ENCODE measurements at regions not wholly inside any gene's neighbourhood (a gene's known extent, or its start where the extent isn't known, plus 50 kb on each side); places are given as distances from the start of the nearest gene placed in this dataset.

DNA sequence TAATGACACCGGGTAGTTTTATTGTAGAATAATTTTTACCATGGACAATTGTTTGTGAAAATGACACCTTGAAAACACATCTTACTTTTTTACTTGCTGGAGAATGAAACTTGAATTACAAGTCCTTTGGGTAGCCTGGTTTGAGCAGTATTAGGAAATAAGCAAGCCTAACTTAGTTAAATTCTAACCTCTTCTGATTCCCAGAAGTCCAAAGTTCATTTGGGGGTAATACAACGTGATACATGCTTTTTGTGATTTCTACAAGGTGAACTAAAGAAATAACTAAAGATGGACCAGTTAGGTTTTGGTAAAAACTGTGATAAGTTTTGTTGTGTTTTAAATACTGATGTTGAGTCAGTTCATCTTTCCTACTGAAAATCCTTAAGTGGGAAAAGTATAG, 135.4 kb upstream of the DMRT1 start (continued):
- TF ChIP-seq, protein P1, sequence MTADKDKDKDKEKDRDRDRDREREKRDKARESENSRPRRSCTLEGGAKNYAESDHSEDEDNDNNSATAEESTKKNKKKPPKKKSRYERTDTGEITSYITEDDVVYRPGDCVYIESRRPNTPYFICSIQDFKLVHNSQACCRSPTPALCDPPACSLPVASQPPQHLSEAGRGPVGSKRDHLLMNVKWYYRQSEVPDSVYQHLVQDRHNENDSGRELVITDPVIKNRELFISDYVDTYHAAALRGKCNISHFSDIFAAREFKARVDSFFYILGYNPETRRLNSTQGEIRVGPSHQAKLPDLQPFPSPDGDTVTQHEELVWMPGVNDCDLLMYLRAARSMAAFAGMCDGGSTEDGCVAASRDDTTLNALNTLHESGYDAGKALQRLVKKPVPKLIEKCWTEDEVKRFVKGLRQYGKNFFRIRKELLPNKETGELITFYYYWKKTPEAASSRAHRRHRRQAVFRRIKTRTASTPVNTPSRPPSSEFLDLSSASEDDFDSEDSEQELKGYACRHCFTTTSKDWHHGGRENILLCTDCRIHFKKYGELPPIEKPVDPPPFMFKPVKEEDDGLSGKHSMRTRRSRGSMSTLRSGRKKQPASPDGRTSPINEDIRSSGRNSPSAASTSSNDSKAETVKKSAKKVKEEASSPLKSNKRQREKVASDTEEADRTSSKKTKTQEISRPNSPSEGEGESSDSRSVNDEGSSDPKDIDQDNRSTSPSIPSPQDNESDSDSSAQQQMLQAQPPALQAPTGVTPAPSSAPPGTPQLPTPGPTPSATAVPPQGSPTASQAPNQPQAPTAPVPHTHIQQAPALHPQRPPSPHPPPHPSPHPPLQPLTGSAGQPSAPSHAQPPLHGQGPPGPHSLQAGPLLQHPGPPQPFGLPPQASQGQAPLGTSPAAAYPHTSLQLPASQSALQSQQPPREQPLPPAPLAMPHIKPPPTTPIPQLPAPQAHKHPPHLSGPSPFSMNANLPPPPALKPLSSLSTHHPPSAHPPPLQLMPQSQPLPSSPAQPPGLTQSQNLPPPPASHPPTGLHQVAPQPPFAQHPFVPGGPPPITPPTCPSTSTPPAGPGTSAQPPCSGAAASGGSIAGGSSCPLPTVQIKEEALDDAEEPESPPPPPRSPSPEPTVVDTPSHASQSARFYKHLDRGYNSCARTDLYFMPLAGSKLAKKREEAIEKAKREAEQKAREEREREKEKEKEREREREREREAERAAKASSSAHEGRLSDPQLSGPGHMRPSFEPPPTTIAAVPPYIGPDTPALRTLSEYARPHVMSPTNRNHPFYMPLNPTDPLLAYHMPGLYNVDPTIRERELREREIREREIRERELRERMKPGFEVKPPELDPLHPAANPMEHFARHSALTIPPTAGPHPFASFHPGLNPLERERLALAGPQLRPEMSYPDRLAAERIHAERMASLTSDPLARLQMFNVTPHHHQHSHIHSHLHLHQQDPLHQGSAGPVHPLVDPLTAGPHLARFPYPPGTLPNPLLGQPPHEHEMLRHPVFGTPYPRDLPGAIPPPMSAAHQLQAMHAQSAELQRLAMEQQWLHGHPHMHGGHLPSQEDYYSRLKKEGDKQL (CRISPR knock-in tag; IDR thresholded peaks at IDR 0.05; ENCODE audit: low read depth): no peak
- TF ChIP-seq RCOR2 (CRISPR knock-in tag; IDR thresholded peaks at IDR 0.05) (0 out of 2 replicates have a peak, but pooled peaks have one; percentile 11), BCL6 (CRISPR knock-in tag; IDR thresholded peaks at IDR 0.05) (no peak), KDM6A (CRISPR knock-in tag; IDR thresholded peaks at IDR 0.05; ENCODE audit: low read depth) (0 out of 2 replicates have a peak, but pooled peaks have one; percentile 58), BHLHE40 (IDR thresholded peaks at IDR 0.05; ENCODE audit: low read length) (no peak), DMTF1 (CRISPR knock-in tag; IDR thresholded peaks at IDR 0.05) (no peak), NFRKB (IDR thresholded peaks at IDR 0.05) (no peak), ZNF883 (CRISPR knock-in tag; IDR thresholded peaks at IDR 0.05; ENCODE audit: not compliant biosample characterization) (no peak), POLR2AphosphoS5 (IDR thresholded peaks at IDR 0.05; ENCODE audit: low read depth, low read length) (peak; percentile 59; the same call in 1 of the 2 replicates), ZBTB34 (CRISPR knock-in tag; IDR thresholded peaks at IDR 0.05) (no peak), RXRA (CRISPR knock-in tag; IDR thresholded peaks at IDR 0.05) (no peak), SOX5 (CRISPR knock-in tag; IDR thresholded peaks at IDR 0.05; ENCODE audit: borderline replicate concordance) (peak; percentile 51; the same call in 1 of the 2 replicates), ZMYM2 (CRISPR knock-in tag; IDR thresholded peaks at IDR 0.05) (no peak), MAFK (conservative IDR thresholded peaks at IDR 0.05 in 1 of 2, IDR thresholded peaks at IDR 0.05 in 1 of 2; ENCODE audit: low read length in 2 of 2) (no peak), NONO (IDR thresholded peaks at IDR 0.05) (no peak), NONO (CRISPR knock-in tag; conservative IDR thresholded peaks at IDR 0.05) (no peak), NR2F6 (IDR thresholded peaks at IDR 0.05) (no peak), NR2F6 (CRISPR knock-in tag; IDR thresholded peaks at IDR 0.05) (no peak), THAP7 (CRISPR knock-in tag; IDR thresholded peaks at IDR 0.05) (no peak)
- TF ChIP-seq, protein P2, sequence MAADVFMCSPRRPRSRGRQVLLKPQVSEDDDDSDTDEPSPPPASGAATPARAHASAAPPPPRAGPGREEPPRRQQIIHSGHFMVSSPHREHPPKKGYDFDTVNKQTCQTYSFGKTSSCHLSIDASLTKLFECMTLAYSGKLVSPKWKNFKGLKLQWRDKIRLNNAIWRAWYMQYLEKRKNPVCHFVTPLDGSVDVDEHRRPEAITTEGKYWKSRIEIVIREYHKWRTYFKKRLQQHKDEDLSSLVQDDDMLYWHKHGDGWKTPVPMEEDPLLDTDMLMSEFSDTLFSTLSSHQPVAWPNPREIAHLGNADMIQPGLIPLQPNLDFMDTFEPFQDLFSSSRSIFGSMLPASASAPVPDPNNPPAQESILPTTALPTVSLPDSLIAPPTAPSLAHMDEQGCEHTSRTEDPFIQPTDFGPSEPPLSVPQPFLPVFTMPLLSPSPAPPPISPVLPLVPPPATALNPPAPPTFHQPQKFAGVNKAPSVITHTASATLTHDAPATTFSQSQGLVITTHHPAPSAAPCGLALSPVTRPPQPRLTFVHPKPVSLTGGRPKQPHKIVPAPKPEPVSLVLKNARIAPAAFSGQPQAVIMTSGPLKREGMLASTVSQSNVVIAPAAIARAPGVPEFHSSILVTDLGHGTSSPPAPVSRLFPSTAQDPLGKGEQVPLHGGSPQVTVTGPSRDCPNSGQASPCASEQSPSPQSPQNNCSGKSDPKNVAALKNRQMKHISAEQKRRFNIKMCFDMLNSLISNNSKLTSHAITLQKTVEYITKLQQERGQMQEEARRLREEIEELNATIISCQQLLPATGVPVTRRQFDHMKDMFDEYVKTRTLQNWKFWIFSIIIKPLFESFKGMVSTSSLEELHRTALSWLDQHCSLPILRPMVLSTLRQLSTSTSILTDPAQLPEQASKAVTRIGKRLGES (CRISPR knock-in tag; IDR thresholded peaks at IDR 0.05; ENCODE audit: borderline replicate concordance): no peak

All from HepG2 (cell line).